Karpas-422 (cell line): ENCODE measurements at regions not wholly inside any gene's neighbourhood (a gene's known extent, or its start where the extent isn't known, plus 50 kb on each side); places are given as distances from the start of the nearest gene placed in this dataset.

Experiments used
- DNase-seq: peaks from one replicate; pipeline ENCODE4 v3.0.0-alpha.2; 2015
- H2AFZ ChIP-seq: fragments of 200-600 bp; sonication (generic); 2 replicates; pipeline ENCODE4 v1.6.1; 2014; ENCODE audit warnings: antibody characterized with exemption, low read length, mixed read lengths
- H3K27ac ChIP-seq: fragments of 200-600 bp; sonication (generic); 2 replicates; pipeline ENCODE4 v1.5.1; 2014; ENCODE audit warnings: mild to moderate bottlenecking, low read length, moderate library complexity
- H3K27me3 ChIP-seq: fragments of 200-600 bp; sonication (generic); 2 replicates; pipeline ENCODE4 v1.6.1; 2014; ENCODE audit warnings: low read length, mixed read lengths
- H3K36me3 ChIP-seq: fragments of 200-600 bp; sonication (generic); 2 replicates; pipeline ENCODE4 v1.6.1; 2014; ENCODE audit warnings: low read length, mixed read lengths; ENCODE audit not compliant: insufficient read depth
- H3K4me1 ChIP-seq: fragments of 200-600 bp; sonication (generic); 2 replicates; pipeline ENCODE4 v1.6.1; 2014; ENCODE audit warnings: mild to moderate bottlenecking, low read length, mixed read lengths
- H3K4me2 ChIP-seq: fragments of 200-600 bp; sonication (generic); 2 replicates; pipeline ENCODE4 v1.6.1; 2014; ENCODE audit warnings: low read length, low read depth, mild to moderate bottlenecking; ENCODE audit not compliant: poor library complexity, severe bottlenecking
- H3K4me3 ChIP-seq: fragments of 200-600 bp; sonication (generic); 2 replicates; pipeline ENCODE4 v1.5.1; 2014; ENCODE audit warnings: mild to moderate bottlenecking, antibody characterized with exemption, low read length, mixed read lengths
- H3K79me2 ChIP-seq: fragments of 200-600 bp; sonication (generic); 2 replicates; pipeline ENCODE4 v1.6.1; 2014; ENCODE audit warnings: mild to moderate bottlenecking, low read length, mixed read lengths
- H3K9ac ChIP-seq: fragments of 200-600 bp; sonication (generic); 2 replicates; pipeline ENCODE4 v1.6.0; 2014; ENCODE audit warnings: low read length
- H3K9me2 ChIP-seq: fragments of 200-600 bp; sonication (generic), shearing (Covaris generic); replicated peaks from 2 replicates; pipeline ENCODE4 v1.6.0; 2014; ENCODE audit warnings: mild to moderate bottlenecking, low read length, moderate library complexity; ENCODE audit not compliant: insufficient read depth
- H3K9me3 ChIP-seq: fragments of 300-700, 200-600 bp; sonication (generic); 2 replicates; pipeline ENCODE4 v1.6.1; 2014; ENCODE audit warnings: low read length, mixed read lengths
- H4K20me1 ChIP-seq: fragments of 200-600 bp; sonication (generic); 2 replicates; pipeline ENCODE4 v1.6.1; 2014; ENCODE audit warnings: mild to moderate bottlenecking, antibody characterized with exemption, low read length, low read depth; ENCODE audit not compliant: insufficient read depth

DNA sequence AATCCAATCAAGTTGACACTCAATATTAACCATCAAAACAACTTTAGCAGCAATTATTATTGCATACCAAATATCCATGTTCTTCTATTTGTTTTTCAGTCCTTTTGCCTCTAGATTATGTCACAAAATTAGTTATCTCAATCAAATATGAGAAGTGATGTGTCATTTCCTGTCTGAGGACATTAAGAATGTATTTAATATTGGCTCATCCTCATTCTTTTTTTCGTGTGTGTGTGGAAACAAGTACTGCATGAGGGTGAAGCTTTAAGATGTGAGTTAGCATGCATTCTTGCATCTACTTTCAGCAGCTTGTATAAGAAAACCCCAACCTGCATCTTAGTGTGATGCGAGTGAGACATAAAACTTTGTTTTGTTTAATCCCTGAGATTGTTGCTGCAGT is 301.4 kb downstream of the GRIA2 start:
- no peak overlapping the region for H3K4me3 ChIP-seq
- H3K27me3 ChIP-seq, result no peaks in the 10 kb centered on the region
- no peak overlapping the region for H3K9ac ChIP-seq
- H3K36me3 ChIP-seq, result no peaks in the 10 kb centered on the region
- no peaks in the 10 kb centered on the region for H3K79me2 ChIP-seq
- H3K27ac ChIP-seq, result no peak overlapping the region
- H2AFZ ChIP-seq, result no peak overlapping the region
- no peaks in the 10 kb centered on the region for H4K20me1 ChIP-seq
- H3K9me3 ChIP-seq, result peaks cover 12% of the 10 kb centered on the region
- no peak overlapping the region for H3K4me2 ChIP-seq
- H3K4me1 ChIP-seq, result no peaks in the 10 kb centered on the region
- DNase-seq, result no peak
- no peaks in the 10 kb centered on the region for H3K9me2 ChIP-seq

DNA sequence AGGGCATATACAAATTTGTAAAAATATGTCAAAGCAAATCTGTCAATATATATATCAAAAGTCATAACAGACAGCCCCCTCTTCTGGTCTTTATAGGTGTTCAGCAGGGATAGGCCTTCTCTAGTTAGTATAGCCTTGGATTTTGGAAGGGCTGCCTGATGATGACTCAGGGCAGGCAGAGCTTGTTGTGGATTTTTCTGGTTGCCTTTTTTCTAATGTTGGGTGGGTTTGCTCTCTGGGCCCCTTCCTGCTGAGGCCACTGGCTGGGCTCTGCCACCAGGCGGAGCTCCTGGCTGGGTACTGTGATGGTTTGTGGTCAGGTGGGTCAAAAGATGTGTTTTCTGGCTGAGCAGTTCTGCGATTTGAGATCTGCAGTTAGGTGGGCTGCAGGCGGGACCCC is 294.2 kb downstream of the GRIA2 start:
- H4K20me1 ChIP-seq, result no peaks in the 10 kb centered on the region
- no peaks in the 10 kb centered on the region for H3K9me2 ChIP-seq
- DNase-seq, result no peak
- no peak overlapping the region for H3K4me2 ChIP-seq
- no peak overlapping the region for H3K27ac ChIP-seq
- peaks cover 15% of the 10 kb centered on the region for H3K9me3 ChIP-seq
- H3K4me3 ChIP-seq, result no peak overlapping the region
- H3K9ac ChIP-seq, result no peak overlapping the region
- no peaks in the 10 kb centered on the region for H3K79me2 ChIP-seq
- H3K36me3 ChIP-seq, result no peaks in the 10 kb centered on the region
- H3K27me3 ChIP-seq, result no peaks in the 10 kb centered on the region
- H3K4me1 ChIP-seq, result no peaks in the 10 kb centered on the region
- no peak overlapping the region for H2AFZ ChIP-seq

DNA sequence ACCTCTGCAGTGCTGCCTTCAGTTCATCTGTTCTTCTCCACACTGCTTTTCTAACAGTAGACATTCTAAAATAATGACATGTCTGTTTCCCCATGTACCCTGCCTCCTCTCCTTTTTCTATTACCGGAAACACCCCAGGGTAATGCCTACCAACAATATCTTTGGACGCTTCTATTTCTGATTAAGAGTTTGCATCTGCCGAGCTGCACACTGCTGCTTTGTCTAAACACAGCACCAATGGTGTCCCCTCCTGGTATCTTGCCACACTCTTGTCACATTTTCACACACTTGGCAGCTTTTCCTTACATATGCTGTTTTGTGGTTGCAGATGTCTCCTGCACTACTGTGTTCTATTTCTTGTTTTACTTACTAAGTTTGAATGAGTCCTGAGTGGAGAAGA is 288.8 kb downstream of the GRIA2 start:
- Histone ChIP-seq H3K27ac (no peak overlapping the region), H3K9me2 (no peaks in the 10 kb centered on the region), H4K20me1 (no peaks in the 10 kb centered on the region), H3K9ac (no peak overlapping the region), H3K9me3 (peaks cover 18% of the 10 kb centered on the region), H3K4me3 (no peak overlapping the region), H2AFZ (no peak overlapping the region), H3K4me1 (no peaks in the 10 kb centered on the region), H3K4me2 (no peak overlapping the region), H3K27me3 (no peaks in the 10 kb centered on the region), H3K36me3 (no peaks in the 10 kb centered on the region), H3K79me2 (no peaks in the 10 kb centered on the region)
- DNase-seq, result no peak

- Histone ChIP-seq H3K4me1 (no peaks in the 10 kb centered on the region), H3K9me2 (no peaks in the 10 kb centered on the region), H3K27me3 (no peaks in the 10 kb centered on the region), H3K79me2 (no peaks in the 10 kb centered on the region), H3K4me2 (no peak overlapping the region), H3K27ac (no peak overlapping the region), H4K20me1 (no peaks in the 10 kb centered on the region), H2AFZ (no peak overlapping the region), H3K4me3 (no peak overlapping the region), H3K36me3 (no peaks in the 10 kb centered on the region), H3K9ac (no peak overlapping the region), H3K9me3 (peaks cover 40% of the 10 kb centered on the region)
- DNase-seq, result no peak
Measured at GRCh38 chr4:157502656-157503055, 282.1 kb downstream of the GRIA2 start.

DNA sequence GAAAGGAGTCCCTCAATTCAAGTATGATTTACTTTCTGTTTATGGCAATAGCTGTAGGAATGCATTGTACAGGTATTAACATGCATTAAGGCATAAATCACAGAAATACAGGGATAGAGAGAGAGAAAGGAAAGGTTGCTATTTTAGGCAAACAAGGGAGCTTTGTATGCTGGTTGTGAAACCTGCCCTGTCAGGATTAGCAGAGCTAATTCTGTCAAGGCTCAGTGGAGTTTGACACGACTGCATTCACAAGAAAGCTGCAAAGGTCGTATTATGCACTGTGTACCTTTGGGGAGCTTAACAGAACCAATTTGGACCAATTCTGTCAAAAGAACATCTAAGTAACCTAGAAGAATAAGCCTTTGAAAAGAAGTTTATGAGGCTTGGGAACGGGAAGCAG is 239.3 kb downstream of the GRIA2 start:
- Histone ChIP-seq H3K9me2 (no peaks in the 10 kb centered on the region), H3K9ac (no peak overlapping the region), H2AFZ (no peak overlapping the region), H3K4me3 (no peak overlapping the region), H4K20me1 (no peaks in the 10 kb centered on the region), H3K4me2 (no peak overlapping the region), H3K4me1 (no peaks in the 10 kb centered on the region), H3K36me3 (no peaks in the 10 kb centered on the region), H3K27ac (no peak overlapping the region), H3K27me3 (no peaks in the 10 kb centered on the region), H3K9me3 (peaks cover 36% of the 10 kb centered on the region), H3K79me2 (no peaks in the 10 kb centered on the region)
- DNase-seq, result no peak

GRCh38 chr4:157447195-157447594 is 226.7 kb downstream of the GRIA2 start:
- no peak overlapping the region for H2AFZ ChIP-seq
- H4K20me1 ChIP-seq, result no peaks in the 10 kb centered on the region
- H3K9me3 ChIP-seq, result peaks cover 30% of the 10 kb centered on the region
- H3K4me3 ChIP-seq, result no peak overlapping the region
- H3K4me1 ChIP-seq, result no peaks in the 10 kb centered on the region
- no peak overlapping the region for H3K9ac ChIP-seq
- no peaks in the 10 kb centered on the region for H3K79me2 ChIP-seq
- no peak overlapping the region for H3K27ac ChIP-seq
- H3K27me3 ChIP-seq, result no peaks in the 10 kb centered on the region
- H3K4me2 ChIP-seq, result no peak overlapping the region
- DNase-seq, result peak; percentile 10
- no peaks in the 10 kb centered on the region for H3K36me3 ChIP-seq
- H3K9me2 ChIP-seq, result 0 out of 2 replicates have a peak, but pooled peaks cover 6% of the 10 kb centered on the region

- no peak overlapping the region for H3K4me3 ChIP-seq
- no peak overlapping the region for H3K4me2 ChIP-seq
- DNase-seq, result peak; percentile 20
- H3K27me3 ChIP-seq, result no peaks in the 10 kb centered on the region
- H3K4me1 ChIP-seq, result no peaks in the 10 kb centered on the region
- no peaks in the 10 kb centered on the region for H3K36me3 ChIP-seq
- H3K9me3 ChIP-seq, result peaks cover 26% of the 10 kb centered on the region
- no peak overlapping the region for H2AFZ ChIP-seq
- H4K20me1 ChIP-seq, result no peaks in the 10 kb centered on the region
- H3K9me2 ChIP-seq, result 0 out of 2 replicates have a peak, but pooled peaks cover 6% of the 10 kb centered on the region
- no peaks in the 10 kb centered on the region for H3K79me2 ChIP-seq
- H3K27ac ChIP-seq, result no peak overlapping the region
- no peak overlapping the region for H3K9ac ChIP-seq
Measured at GRCh38 chr4:157444014-157444413, 223.5 kb downstream of the GRIA2 start.

DNA sequence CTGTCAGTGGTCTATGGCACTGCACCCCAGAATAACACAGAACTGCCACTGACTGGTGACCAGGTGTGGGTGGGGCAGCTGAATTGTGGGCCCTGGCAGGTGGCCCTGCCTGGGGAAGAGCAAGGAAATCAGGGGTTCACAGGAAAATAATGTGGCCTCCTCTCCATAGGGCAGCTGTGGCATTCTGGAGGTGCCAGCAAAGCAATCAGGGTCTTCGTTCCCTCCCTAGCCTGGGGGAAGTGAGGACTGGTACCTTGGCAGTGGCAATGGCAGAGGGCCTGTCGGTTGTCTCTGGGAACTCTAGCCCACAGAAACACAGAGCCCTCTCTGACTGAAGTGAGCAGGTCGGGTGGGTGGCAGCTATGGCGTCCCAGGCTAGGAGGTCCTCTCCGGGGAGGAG is 223.0 kb downstream of the GRIA2 start:
- H3K27ac ChIP-seq, result no peak overlapping the region
- no peaks in the 10 kb centered on the region for H3K27me3 ChIP-seq
- H3K9me3 ChIP-seq, result peaks cover 26% of the 10 kb centered on the region
- no peaks in the 10 kb centered on the region for H4K20me1 ChIP-seq
- H3K4me2 ChIP-seq, result no peak overlapping the region
- H3K9me2 ChIP-seq, result 0 out of 2 replicates have a peak, but pooled peaks cover 6% of the 10 kb centered on the region
- no peak overlapping the region for H3K9ac ChIP-seq
- no peaks in the 10 kb centered on the region for H3K36me3 ChIP-seq
- H2AFZ ChIP-seq, result no peak overlapping the region
- DNase-seq, result peak; percentile 16
- no peak overlapping the region for H3K4me3 ChIP-seq
- no peaks in the 10 kb centered on the region for H3K79me2 ChIP-seq
- no peaks in the 10 kb centered on the region for H3K4me1 ChIP-seq

DNA sequence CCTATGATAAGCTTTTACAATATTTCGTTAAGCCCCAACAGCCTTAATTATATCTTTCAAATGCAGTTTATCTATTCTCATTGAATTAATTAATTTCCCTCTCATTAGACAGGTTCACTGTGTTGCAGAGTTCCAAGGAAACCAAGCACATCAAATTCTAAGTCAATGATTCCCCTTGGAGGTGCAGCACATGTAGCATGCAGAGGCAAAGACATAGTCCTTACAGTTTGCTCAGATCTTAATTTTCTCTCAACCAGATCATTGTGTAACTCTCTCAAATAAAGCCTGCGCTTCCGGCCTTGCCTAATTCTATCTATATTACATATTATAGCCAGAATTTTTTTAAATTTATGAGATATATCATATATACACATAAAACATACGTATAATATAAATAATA is 205.4 kb downstream of the GRIA2 start:
- H3K9me3 ChIP-seq, result peaks cover 29% of the 10 kb centered on the region
- H3K79me2 ChIP-seq, result no peaks in the 10 kb centered on the region
- no peak overlapping the region for H2AFZ ChIP-seq
- no peaks in the 10 kb centered on the region for H4K20me1 ChIP-seq
- H3K4me1 ChIP-seq, result no peaks in the 10 kb centered on the region
- H3K4me2 ChIP-seq, result no peak overlapping the region
- H3K36me3 ChIP-seq, result no peaks in the 10 kb centered on the region
- no peak overlapping the region for H3K9ac ChIP-seq
- no peak overlapping the region for H3K4me3 ChIP-seq
- no peak for DNase-seq
- no peaks in the 10 kb centered on the region for H3K9me2 ChIP-seq
- H3K27me3 ChIP-seq, result no peaks in the 10 kb centered on the region
- H3K27ac ChIP-seq, result no peak overlapping the region
